Fibroblast of peridontal ligament (primary cell): ENCODE measurements at regions not wholly inside any gene's neighbourhood (a gene's known extent, or its start where the extent isn't known, plus 50 kb on each side); places are given as distances from the start of the nearest gene placed in this dataset.
A peak's percentile ranks its signal among the peaks of the same experiment; 100 is the strongest.
"Not testable (repeated sequence)": the region's sequence is repeated elsewhere in the genome, so short reads cannot be mapped to it uniquely, and the experiment has no call there.

Source experiments
- DNase-seq: peaks from one replicate; pipeline ENCODE4 v3.0.0-alpha.2; 2010; ENCODE audit errors: extremely low read depth

DNA sequence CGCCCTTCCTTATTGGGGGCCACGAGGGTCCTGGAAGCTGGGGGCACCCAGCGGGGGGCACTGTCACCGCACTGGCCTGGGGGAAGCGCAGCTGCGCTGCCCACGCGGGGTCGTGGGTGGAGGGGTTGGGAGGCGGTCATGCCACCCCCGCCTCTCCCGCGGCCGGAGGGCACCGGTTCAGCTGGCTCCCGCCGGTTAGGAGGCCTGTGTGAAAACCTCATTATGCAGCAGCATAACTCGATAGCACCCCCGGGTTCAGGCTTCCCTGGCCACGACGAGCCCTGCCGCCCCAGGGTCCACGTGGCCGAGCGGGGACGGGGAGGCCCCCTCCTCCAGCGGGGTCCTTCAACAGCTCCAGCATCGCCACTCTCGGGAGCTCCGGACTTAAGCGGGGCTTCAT is 91.2 kb upstream of the ERCC6L2 start:
- DNase-seq = no peak

DNA sequence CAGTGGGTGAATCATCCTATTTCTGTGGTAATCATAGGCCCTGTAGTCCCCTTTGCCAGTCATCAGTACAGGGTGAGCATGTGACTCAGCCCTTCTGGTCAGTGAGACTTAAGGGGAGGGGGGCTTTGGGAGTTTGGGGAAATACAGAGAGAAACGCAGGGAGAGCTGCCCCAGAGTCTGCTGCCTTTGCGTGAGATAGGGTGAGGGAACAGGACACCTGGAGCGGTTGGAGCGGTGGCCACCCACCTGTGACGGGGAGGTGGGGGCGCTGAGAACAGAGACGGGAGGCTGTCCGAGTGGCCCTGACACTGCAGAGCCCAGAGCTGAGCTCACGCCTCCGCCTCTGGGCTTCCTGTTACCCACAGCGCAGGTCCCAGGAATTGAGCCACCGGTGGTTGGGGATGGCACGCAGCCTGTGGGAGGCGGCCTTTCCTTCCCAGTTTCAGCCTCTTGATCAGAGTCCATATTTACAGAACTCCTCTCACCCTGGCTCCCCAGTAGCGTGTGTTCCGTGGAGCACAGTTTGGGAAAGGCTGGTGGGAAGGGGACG is 92.0 kb upstream of the ERCC6L2 start:
- peak; percentile 53 for DNase-seq

DNA sequence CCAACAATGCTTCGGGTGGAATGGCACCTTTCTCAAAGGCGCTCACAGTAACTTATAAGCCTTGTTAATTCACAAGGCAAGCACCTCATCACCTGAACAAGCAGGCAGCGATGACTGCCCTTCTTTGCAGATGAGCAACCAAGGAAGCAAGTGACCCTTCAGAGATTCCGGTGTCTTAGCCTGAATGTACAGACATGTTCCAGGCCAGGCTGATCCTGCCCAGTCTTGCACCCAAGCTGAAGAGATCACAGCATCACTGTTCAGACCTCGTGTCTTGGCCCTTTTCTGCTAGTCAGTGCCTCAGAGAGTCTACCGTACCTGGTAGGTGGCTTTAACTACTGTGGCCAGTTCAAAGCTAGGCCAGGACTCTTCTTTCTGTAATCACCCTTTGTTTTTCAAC is 94.7 kb upstream of the ERCC6L2 start:
- no peak for DNase-seq

DNA sequence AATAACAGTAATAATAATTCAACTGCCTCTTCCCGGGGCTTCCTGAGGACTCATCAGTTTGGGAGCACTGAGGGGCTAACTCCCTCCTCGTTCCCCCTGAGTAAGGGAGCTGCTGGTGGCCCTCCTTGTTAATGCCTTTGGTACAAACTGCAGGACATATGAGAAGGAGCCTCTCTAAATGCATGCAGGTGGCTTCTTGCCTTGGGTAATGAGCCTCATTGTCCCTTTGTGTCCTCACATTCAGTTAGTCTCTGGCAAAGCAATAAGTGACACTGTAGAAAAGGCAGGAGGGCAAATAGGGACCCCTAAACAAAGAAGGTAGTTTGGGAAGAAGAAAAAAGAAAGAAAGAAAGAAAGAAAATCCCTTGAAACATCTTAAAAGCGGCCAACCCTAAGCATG is 95.4 kb upstream of the ERCC6L2 start:
- DNase-seq = no peak

DNA sequence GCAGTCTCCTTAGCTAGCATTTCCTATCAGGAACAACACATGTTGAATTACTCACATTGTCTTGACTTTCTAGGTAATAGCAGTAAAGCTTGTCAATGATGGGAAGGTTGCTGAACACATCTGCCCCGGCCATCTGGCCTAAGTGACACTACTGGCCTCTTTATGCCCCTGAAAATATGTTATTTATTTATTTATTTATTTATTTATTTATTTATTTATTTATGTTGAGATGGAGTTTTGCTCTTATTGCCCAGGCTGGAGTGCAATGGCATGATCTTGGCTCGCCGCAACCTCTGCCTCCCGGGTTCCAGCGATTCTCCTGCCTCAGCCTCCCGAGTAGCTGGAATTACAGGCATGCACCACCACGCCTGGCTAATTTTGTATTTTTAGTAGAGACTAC is 95.9 kb upstream of the ERCC6L2 start:
- DNase-seq = not testable (repeated sequence)

DNA sequence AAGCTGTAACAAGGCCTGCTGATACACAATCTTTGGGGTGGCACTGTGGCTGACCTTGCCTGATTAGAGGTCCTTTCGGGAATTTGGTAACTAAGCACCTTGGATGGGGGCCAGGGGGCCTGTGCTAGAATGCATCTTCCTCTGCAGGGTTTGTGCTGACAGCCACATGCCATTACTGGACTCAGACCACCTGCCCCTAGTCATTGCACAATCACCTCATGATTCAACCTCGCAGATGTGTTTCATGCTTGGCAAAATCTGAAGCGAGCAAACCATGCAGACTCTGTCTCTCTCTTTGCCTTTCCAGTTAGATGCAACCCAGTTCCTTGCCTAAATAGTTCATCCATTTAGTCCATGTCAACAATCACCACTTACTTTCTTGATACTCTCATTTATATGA is 96.5 kb upstream of the ERCC6L2 start:
- peak; percentile 95 for DNase-seq

DNA sequence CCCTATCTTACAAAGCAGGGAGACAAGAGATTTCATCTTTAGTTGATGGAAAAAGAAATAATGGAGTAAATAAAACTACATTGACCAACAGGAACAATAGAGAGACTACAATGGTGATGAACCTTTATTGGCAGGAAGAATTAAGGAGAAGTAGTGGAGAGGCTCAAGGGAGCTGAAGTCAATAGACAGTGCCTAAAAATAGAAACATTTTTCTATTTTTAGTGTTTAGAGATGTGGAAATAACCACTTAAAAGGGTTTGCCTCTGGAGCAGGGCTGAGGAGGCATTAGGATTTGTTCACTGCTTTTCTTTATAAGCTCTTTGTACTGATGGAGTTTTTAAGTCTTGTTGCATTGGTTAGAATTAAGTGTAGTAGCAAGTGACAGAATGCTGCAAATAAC is 98.4 kb upstream of the ERCC6L2 start:
- no peak for DNase-seq

DNA sequence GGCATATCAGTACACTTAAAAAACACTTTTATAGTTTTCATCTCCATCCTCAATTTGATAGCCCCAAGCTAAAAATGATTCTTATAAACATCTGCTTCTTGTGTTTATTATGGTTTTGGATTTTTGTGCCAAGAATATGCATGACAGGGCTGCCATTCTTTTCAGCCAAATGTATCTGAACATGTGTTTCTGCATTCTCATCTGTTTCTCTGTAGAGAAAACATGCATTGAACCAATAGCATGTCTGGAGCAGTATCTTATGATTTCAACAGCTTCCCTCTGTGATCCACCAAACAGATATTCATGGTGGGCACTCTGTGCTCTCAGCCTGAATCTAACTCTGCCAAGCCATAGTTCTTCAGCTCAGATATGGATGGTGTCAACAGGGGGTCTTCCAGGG is 99.3 kb upstream of the ERCC6L2 start:
- peak; percentile 92 for DNase-seq

DNA sequence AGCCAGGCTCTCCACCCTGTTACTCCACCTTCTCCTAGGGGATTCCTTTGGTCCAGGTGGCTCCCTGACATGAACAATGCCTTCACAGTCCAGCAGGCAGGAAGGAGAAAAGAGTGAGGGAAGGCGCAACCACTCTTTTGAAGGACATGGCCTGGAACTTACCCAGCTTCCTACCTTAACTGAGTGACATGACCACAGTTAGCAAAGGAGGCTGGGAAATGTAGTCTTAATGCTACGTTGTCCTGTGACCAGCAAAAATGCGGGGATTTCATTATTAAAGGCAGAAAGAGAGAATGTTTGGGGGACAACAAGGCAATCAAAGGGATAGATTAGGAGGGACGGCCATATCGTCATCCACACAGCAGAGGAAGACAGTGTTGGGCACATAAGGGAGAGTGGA is 100.3 kb upstream of the ERCC6L2 start:
- no peak for DNase-seq

DNA sequence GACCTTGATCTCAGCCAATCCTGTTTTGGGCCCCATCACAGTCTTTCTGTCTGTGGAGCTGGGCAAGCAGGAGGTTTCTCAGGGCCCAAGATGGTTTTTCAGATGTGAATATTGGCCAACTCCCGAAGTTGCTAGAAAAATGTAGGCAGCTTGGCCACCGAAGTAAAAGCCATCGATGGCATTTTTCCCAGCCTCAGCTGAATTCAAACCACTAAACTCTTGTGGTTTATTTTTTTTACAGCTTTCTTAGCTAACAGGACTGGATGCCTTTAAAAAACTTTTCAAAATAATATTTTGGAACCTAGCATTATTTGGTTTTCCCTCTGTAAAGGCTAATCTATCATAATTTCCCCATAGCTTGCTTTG is 102.5 kb upstream of the ERCC6L2 start:
- peak; percentile 96 for DNase-seq

DNA sequence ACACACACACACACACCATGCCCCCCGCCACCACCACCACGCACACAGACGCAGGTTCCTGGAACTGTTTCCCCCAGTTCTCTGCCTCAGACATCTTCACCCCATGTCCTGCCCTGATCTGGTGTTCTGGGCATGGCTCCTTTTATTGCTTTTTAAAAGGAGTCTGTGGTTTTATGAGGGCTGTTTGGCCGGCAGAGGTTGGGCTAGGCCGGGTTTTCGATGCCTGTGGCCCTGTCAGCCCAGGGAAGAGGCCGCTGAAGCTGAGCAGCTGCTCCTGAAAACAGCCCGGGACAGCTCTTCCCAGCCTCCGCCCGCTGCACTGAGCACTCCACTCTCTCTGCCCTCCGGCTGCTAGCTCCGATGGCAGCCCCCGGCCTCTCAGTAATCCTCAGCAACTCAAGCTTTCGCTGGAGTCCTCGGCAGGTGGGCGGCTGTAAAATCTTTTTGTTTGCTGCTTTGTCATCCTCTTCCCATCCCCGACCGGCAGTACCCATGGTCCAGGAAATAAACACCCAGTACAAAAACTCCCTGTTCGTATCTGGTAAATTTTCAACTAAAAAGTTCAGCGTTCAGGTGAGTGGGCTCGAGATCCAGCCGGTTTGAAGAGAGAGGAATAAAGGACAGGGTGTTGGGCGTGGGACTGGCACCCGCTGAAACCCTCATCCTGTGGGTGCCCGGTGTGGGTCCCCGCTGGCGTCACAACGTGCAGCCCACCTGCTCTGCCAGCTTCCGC is 103.0 kb upstream of the ERCC6L2 start:
- DNase-seq = peak; percentile 53

DNA sequence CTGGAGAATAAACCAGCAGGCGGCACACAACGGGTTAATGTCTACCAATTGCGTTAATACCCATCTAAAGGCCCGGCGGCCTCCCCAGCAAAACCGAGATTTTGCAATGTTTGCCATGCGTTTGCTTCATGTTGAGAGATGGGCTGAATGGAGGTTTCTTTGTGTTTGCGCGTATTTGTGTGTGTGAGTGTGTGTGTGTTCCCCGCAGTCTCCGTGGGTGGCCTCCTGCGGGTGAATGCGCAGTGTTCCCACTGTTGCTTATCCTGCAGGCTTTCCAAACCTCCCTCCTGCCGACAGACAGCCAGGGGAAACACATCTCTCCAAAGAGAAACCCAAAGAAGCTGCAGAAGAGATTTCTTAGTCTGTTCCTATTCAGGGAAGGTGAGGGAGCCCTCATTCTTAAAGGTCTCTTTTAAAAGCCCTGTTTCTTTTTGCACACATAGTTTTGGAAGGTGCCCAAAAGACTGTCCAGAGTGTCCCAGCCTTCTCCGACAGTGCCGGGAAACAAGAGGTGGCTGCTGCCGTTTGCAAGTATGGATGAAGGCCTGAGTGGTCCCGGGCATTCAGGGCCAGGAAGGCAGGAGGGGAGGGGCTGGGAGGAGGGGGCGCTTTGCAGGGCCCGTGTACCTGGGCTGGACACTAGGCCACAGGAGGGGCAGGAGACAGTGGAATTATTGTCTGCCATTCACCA is 103.8 kb upstream of the ERCC6L2 start:
- DNase-seq = peak; percentile 29

DNA sequence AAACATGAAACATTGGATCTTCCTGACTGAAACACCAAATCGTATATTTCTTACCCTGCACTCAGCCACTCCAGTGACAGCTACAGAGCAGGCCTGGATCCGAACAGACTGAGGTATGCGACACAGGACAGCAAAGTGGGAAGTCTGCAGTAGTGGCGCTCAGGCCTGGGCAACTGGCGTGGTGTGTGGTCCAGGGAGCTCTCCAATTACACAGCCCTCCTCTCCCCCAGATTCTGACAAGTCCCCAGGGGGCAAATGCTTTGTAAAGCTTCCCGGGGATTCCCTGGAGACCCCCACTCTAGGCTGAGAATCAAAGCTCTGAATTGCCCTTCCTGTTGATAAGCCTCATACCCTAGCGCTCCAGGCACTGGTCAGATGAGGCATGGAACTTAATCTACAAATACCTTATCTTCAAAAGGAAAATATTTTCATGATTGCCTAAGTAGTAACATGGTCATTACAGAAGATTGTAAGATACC is 104.8 kb upstream of the ERCC6L2 start:
- no peak for DNase-seq

DNA sequence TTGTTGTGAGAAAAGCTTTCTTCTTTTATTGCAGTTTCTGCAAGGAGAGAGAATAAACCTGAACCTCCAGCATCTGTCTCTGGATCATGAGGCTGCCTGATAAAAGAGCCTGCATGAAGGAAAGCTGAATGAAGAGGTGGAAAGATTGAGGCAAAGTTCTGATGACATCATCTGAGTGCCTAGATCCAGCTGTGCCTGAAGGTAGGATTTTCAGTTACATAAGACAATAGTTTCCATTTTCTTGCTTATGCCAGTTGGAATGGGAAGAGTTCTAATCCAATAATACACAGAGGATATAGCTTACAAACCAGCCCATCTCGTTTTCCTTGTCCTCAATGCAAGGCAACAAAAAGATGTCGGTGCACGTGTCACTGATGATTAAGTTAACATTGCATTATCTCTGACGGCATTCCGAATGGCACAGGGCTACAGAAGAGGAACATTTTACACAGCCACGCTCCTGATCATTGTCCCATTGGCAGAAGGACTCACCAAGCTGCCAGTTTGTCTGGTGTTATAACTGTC is 105.5 kb upstream of the ERCC6L2 start:
- no peak for DNase-seq

DNA sequence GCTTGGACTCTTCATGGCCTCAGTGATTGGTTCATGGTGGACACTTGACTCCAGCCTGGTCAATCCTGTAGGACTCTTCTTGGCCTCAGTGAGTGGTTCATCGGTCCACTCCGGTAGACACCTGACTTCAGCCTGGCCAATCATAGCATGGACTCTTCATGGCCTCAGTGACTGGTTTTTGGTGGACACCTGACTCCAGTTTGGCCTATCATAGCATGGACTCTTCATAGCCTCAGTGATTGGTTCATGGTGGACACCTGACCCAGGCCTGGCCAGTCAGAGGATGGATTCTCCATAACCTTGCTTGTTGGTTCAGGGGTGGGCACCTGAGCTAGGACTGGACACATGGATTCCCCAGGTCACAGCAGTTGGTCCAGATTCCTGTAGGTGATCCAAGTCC is 106.0 kb upstream of the ERCC6L2 start:
- DNase-seq = no peak

DNA sequence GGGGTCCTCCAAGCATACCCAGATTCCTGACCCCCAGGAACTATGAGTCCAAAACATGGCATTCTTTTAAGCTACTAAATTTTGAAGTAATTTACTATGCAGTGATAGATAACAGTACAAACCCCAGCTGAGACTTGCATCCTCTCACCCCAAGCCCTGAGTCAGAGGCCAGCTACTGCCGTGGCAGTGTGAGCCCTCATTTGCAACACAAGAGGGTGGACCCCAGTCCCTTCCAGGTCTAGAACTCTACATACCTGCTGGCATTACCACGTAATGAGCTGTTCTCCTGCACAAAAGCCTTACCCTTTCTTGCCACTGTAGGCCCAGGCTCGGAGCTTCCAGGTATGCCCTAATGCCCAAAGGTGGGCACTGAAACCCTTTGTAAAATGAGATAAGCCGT is 108.6 kb upstream of the ERCC6L2 start:
- DNase-seq = no peak

DNA sequence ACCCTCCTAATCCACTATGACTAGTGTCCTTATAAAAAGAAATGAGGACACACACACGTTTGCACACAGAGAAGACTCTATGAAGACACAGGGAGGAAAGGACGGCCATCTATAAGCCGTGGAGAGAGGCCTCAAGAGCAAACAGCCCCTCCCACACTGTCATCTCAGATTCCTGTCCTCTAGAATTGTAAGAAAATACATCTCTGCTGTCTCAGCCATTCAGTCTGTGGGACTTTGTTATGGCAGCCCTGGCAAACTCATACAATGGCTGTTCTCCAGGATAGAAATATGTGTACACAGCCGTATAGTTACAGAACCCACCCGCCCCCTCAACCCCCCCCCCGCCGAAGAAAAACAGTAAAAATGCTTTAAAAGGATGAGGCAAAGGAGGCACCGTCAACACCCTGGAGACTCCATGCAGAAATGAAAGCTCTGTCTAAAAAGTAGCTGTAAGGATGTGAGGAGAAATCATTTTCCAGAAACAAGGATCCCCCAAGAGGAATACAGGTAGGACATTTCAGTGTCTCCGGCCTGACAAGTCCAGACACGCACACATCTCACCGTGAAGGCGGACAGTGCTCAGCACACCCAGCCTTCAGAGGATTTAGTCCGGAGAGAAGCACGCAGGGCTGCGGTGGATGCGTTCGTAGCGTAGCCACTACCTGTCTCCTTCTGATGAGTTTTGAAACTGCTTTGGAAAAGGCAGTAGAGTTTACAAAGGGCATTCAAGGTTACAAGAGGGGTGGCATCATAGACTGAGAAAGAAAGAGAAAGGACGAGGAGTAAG is 110.8 kb upstream of the ERCC6L2 start:
- DNase-seq = peak; percentile 26

DNA sequence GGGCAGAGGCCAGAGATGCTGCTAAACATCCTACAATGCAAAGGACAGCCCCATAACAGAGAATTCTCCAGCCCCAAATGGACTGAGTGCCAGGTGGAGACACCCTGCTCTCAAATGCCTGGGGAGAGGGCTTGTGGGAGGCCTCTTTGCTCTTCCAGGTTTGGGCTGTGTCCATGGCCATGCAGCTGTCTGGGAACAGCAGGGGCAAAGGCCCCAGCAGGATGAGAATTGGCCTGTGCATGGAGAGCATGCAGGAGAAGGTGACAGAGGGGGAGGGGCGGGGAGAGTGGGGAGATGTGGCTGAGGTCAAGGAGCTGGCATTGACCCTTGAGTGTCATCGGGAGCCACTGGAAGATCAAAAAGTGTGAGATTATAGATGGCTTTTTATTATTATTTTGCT is 111.5 kb upstream of the ERCC6L2 start:
- no peak for DNase-seq

DNA sequence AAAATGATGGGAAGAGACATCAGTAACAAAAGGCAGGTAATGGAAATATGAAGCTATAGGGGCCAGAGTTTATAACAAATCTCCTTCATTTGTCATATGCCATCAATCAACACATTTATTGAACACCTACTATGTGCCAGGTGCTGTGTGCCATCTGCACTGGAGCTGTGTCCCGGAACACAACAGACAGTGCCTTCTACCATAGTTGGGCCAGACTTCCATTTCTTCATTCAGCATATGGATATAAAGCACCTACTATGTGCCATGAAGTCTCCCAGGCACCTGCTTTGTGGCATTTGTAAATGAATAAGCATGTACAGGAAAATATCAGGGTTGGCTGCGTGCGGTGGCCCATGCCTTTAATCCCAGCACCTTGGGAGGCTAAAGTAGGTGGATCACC is 112.5 kb upstream of the ERCC6L2 start:
- no peak for DNase-seq

DNA sequence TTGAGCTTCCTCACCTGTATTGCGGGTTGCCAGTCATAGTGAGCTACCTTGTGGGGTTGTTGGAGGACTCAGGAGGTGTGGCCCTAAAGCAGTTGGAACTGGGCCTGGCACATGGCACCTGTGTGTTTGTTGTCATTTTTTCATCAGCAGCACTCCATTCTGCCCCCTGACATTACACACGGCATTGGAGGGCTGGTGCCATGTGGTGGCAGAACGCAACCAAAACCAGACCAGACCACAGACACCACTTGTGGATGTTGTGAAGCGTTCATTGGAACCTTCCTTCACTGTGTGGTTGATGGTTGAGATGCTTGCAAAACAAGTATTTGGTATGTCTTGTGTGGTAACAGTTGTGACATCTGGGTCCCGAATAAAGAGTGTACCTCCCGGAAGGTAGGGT is 113.2 kb upstream of the ERCC6L2 start:
- DNase-seq = no peak

DNA sequence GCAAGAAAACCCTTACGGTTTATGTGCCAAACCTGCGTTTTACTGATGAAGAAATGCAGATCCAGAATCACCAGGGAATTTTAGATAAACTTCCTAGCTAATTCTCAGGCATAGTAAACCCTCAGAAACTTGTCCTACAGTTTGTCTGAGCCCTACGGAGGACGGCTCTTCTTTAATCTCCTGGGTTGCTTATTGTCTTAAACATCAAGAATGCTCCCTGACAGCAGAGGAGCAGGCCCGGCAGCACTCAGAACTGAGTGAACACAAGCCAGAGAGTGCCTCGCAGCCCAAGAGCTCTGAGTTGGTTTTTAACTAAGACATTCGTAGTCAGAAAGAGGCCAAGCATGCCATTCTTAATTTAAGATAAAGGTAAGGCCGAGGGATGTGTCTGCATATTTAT is 114.7 kb upstream of the ERCC6L2 start:
- DNase-seq = no peak

DNA sequence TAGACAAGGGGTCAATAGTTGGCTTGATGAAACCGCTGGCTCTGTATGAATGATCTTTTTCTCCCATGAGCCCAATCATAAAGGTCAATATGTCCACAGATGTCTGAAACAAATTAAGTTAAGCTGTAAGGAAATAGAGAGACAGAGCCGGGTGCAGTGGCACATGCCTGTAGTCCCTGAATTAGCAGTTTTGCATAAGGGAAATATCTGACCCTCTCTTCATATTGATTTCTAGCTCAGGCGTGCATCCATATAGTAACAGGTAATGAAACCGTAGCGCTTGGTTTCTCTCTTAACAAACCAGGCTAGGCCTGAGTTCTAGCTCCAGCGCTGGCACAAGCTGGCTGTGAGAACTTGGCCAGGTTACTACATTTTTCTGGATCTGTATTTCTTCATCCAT is 118.1 kb upstream of the ERCC6L2 start:
- DNase-seq = no peak
